Loucy (cell line): ENCODE measurements at regions not wholly inside any gene's neighbourhood (a gene's known extent, or its start where the extent isn't known, plus 50 kb on each side); places are given as distances from the start of the nearest gene placed in this dataset.

Source experiments
- H2AFZ ChIP-seq: fragments of 200-600 bp; sonication (generic); 2 replicates; pipeline ENCODE4 v1.6.0; 2016; ENCODE audit warnings: antibody characterized with exemption, mild to moderate bottlenecking, low read length, moderate library complexity
- H3F3A ChIP-seq: fragments of 200-600 bp; 2 replicates; pipeline ENCODE4 v1.6.0; 2016; ENCODE audit warnings: antibody characterized with exemption, low read depth, mild to moderate bottlenecking
- H3K27me3 ChIP-seq: fragments of 200-600 bp; sonication (generic); 2 replicates; pipeline ENCODE4 v1.6.1; 2014; ENCODE audit warnings: low read length, mild to moderate bottlenecking; ENCODE audit not compliant: insufficient read depth, poor library complexity, severe bottlenecking
- H3K36me3 ChIP-seq: fragments of 200-600 bp; sonication (generic); 2 replicates; pipeline ENCODE4 v1.6.1; 2016; ENCODE audit warnings: low read length; ENCODE audit not compliant: insufficient read depth
- H3K4me1 ChIP-seq: fragments of 200-600 bp; sonication (generic); 2 replicates; pipeline ENCODE4 v1.5.1; 2014; ENCODE audit warnings: low read length, mild to moderate bottlenecking; ENCODE audit not compliant: insufficient read depth, poor library complexity, severe bottlenecking
- H3K4me2 ChIP-seq: fragments of 200-600 bp; sonication (generic); 2 replicates; pipeline ENCODE4 v1.6.0; 2014; ENCODE audit warnings: antibody characterized with exemption, low read length, low read depth, mild to moderate bottlenecking; ENCODE audit not compliant: poor library complexity, severe bottlenecking
- H3K4me3 ChIP-seq: fragments of 200-600 bp; sonication (generic); 2 replicates; pipeline ENCODE4 v1.5.1; 2014; ENCODE audit warnings: low read length, mild to moderate bottlenecking, mixed read lengths; ENCODE audit not compliant: poor library complexity, severe bottlenecking
- H3K79me2 ChIP-seq: fragments of 200-600 bp; sonication (generic); 2 replicates; pipeline ENCODE4 v1.6.1; 2014; ENCODE audit warnings: low read length; ENCODE audit not compliant: insufficient read depth
- H3K9ac ChIP-seq: fragments of 200-600 bp; sonication (generic); 2 replicates; pipeline ENCODE4 v1.6.0; 2014; ENCODE audit warnings: mild to moderate bottlenecking, low read depth, low read length, moderate library complexity; ENCODE audit not compliant: poor library complexity, severe bottlenecking
- H3K9me2 ChIP-seq: fragments of 200-600 bp; sonication (generic); replicated peaks from 2 replicates; pipeline ENCODE4 v1.6.1; 2016; ENCODE audit warnings: low read depth, low read length, mixed read lengths
- H3K9me3 ChIP-seq: fragments of 200-600 bp; sonication (generic); 2 replicates; pipeline ENCODE4 v1.6.1; 2014; ENCODE audit warnings: mild to moderate bottlenecking, antibody characterized with exemption, low read length, low read depth; ENCODE audit not compliant: insufficient read depth
- H4K20me1 ChIP-seq: fragments of 200-600 bp; sonication (generic); 2 replicates; pipeline ENCODE4 v1.6.0; 2014; ENCODE audit warnings: antibody characterized with exemption, low read length, mild to moderate bottlenecking; ENCODE audit not compliant: insufficient read depth, poor library complexity, severe bottlenecking
- CTCF ChIP-seq: fragments of 200-600 bp; sonication (generic); conservative IDR thresholded peaks from 2 replicates; pipeline ENCODE4 v1.5.1; 2014; ENCODE audit warnings: mild to moderate bottlenecking, antibody characterized with exemption, low read length
- EZH2phosphoT487 ChIP-seq: fragments of 200-600 bp; IDR thresholded peaks from 2 replicates; pipeline ENCODE4 v1.6.1; 2018; ENCODE audit warnings: antibody characterized with exemption, mild to moderate bottlenecking, moderate library complexity, borderline replicate concordance

GRCh38 chr6:62764841-62765240 is 446.4 kb upstream of the FKBP1C start:
- no peaks in the 10 kb centered on the region for H3K9me3 ChIP-seq
- H4K20me1 ChIP-seq, result no peaks in the 10 kb centered on the region
- H3K4me1 ChIP-seq, result no peaks in the 10 kb centered on the region
- TF ChIP-seq EZH2phosphoT487 (no peak), CTCF (no peak)
- H3K4me3 ChIP-seq, result no peak overlapping the region
- no peak overlapping the region for H2AFZ ChIP-seq
- no peak overlapping the region for H3K9ac ChIP-seq
- no peaks in the 10 kb centered on the region for H3F3A ChIP-seq
- H3K27me3 ChIP-seq, result no peaks in the 10 kb centered on the region
- no peaks in the 10 kb centered on the region for H3K9me2 ChIP-seq
- H3K4me2 ChIP-seq, result no peak overlapping the region
- no peaks in the 10 kb centered on the region for H3K36me3 ChIP-seq
- H3K79me2 ChIP-seq, result no peaks in the 10 kb centered on the region

GRCh38 chr6:62763125-62763912 is 447.9 kb upstream of the FKBP1C start:
- Histone ChIP-seq H3F3A (no peaks in the 10 kb centered on the region), H3K79me2 (no peaks in the 10 kb centered on the region), H3K4me1 (no peaks in the 10 kb centered on the region), H3K9ac (no peak overlapping the region), H3K9me2 (no peaks in the 10 kb centered on the region), H3K4me2 (no peak overlapping the region), H2AFZ (no peak overlapping the region), H4K20me1 (no peaks in the 10 kb centered on the region), H3K36me3 (no peaks in the 10 kb centered on the region), H3K27me3 (no peaks in the 10 kb centered on the region), H3K4me3 (no peak overlapping the region), H3K9me3 (no peaks in the 10 kb centered on the region)
- TF ChIP-seq EZH2phosphoT487 (no peak), CTCF (no peak)

DNA sequence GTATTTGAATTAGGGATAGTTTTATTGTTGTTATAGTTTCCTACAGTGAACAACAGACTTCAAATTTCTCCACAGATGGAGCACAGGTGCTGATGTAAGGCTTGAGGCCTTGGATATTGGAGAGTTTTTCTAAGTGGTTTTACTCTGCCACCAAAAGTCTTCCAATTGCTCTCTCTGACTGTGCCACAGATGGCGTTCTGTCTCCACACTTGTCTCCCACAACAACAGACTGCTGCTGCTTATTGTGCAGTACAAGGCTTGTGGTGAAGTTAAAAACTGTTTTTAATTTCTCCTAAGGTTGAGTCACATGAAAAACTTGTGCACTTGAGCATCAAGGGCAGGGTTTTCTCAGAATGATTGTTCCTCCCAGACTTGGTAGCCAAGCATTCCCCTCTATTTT is 460.9 kb upstream of the KHDRBS2 start:
- Histone ChIP-seq H3K27me3 (no peaks in the 10 kb centered on the region), H3K4me2 (no peak overlapping the region), H3F3A (no peaks in the 10 kb centered on the region), H3K4me1 (no peaks in the 10 kb centered on the region), H2AFZ (no peak overlapping the region), H3K4me3 (no peak overlapping the region), H3K36me3 (no peaks in the 10 kb centered on the region), H3K9ac (no peak overlapping the region), H3K9me2 (no peaks in the 10 kb centered on the region), H4K20me1 (no peaks in the 10 kb centered on the region), H3K79me2 (no peaks in the 10 kb centered on the region), H3K9me3 (no peaks in the 10 kb centered on the region)
- TF ChIP-seq EZH2phosphoT487 (no peak), CTCF (no peak)
